ENCODE measurements at regions not wholly inside any gene's neighbourhood (a gene's known extent, or its start where the extent isn't known, plus 50 kb on each side); places are given as distances from the start of the nearest gene placed in this dataset.
"Not testable (repeated sequence)": the region's sequence is repeated elsewhere in the genome, so short reads cannot be mapped to it uniquely, and the experiment has no call there.

DNA sequence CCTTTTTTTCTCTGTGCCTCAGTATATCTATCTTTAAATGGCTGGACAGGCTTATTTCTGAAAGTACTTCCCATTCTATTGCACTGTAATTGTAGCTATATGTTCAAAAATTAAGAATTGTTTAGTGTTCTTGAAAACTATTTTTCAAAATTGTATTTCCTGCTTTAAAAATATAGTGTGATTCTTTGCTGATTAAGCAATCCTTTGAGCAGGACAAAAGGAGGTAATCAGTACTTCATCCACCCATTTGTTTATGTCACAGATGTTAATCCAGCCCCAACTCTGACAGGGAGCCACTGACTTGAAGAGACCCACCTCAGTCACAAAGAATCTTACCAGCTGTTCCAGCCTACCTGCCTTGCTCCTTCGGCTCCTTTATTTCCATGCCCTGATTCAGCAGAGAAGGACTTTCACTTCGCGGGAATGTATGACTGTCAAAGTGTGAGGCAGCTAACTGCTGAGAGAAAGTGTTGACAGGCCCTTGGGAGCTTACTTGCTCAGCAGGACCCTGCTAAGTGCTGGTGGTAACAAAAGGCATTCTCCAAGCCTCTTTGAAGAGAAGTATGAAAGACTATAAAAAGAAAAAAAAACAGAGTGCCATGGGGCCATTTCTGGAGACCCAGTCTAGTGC, 393.3 kb upstream of the CYRIA start:
- no peak for DNase-seq

DNA sequence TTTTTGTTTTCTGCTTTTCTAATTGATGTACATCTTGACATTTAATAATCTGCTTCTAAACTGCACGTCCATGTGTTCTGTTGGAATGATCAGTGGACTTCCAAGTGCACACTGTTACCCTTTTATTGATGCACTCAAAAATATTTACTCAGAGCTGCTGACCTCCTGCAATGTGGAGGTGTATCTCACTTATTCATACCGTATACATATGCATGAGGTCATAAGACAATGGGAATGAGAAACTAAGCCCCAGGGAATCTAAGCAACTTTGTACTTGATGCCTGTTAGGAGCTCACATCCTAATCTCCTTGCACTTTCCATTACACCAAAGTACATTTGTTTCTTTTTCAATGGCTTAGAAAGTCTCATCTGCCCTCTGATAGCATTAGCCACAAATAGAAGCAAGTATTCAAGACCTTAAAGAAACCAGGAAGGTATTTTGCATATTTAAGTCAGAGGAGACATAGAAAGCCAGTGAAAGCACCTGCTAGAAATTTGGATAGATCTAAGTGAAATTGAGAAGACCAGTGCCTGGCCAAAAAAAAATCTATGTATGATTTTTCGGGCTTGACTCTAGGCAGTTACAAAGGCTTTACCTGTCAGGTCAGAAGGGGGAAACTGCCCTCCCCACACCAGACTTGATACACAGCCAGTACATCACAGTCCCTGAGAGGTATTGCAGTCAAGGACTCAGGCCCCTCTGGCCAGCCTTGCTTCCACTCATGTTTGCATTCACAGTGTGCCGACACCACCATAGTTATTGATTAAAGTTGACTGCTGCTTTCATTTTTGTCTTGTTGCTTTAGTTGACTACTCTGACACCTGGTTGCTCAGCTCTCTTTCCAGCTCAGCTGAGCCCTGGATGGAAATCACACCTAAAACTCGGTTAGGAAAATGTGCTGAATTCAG, 391.7 kb upstream of the CYRIA start:
- DNase-seq, result no peak

DNA sequence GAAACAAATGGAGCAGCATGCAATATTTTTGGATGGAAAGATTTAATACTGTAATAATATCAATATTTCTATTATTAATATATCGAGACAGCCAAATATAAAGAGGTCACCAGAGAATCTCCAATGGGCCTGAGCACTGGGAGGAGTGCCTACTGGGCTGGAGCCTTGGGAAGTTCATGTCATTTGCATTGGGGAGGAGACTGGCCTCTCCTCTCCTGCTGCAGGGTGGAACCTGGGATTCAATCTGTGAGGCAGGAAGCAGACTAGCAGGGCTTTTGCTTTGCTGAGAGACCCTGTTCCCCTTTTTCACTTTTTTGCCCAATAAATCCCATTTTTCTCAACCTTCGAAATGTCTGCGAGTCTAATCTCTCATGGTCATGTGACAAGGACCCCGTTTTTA, 390.6 kb upstream of the CYRIA start:
- DNase-seq, result no peak

- DNase-seq, result no peak
Measured at GRCh38 chr2:17052001-17052400, 386.4 kb upstream of the CYRIA start.

DNA sequence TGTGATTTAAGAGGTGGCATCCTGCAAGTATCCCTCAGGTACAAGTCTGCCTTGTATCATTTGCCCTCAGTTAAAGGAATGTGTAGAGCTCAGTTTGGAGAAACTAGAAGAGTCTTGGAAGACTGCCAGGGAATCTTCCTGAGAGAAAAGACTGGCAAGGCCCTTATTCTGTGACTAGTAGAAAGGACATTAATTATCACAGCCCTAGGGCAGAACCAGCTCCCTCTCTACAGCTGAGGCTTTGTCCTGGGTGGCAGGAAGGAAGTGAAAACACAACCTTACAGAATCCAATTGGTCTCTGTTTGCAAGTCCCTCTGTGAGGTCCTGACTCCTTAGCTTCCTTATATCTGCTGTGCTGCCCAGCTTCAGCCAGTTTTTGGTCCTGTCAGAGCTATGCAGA, 385.9 kb upstream of the CYRIA start:
- no peak for DNase-seq

DNA sequence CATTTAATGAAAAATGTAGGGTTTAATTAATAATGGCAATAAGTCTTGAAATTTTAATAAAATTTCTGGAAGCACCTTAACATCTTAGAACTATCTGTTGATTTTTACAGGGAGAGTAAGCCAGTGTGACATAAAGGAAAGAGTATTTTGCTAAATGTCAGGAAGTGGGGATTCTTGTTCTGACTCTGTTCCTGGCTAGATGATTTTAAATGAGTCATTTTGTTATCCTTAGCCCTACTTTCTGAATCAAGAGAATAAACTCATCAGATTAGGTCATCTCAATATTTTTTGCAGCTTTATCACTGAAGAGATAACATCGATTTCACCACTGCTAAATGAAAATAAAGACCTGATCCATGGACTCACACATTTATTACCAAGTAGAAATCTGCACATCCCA, 377.5 kb upstream of the CYRIA start:
- peak; percentile 56 for DNase-seq

GRCh38 chr2:17036361-17036760, 370.7 kb upstream of the CYRIA start:
- DNase-seq, result no peak

DNA sequence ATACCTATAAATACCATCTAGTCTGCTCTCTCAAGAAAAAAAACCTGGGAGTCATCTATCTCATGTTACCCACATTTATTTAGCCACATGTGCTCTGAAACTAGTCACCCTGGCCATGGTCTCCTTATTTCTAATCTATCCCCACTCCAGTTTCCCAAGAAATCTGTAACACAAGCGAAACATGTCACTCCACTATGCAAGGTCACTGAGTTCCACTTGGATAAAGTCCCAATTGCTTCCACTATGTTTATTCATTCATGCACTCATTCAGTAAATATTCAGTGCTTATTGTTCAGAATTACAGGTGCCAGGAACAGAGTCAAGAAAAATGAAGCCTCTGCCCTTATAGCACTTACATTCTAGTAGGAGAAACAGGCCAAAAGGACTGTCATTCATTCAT, 369.4 kb upstream of the CYRIA start:
- DNase-seq, result peak; percentile 34

- DNase-seq, result no peak
Measured at GRCh38 chr2:17030047-17030446, 364.4 kb upstream of the CYRIA start.

GRCh38 chr2:17012297-17012696, 346.7 kb upstream of the CYRIA start:
- no peak for DNase-seq

- DNase-seq, result no peak
Measured at GRCh38 chr2:17010104-17010503, 344.5 kb upstream of the CYRIA start.

GRCh38 chr2:17000184-17000482, 334.5 kb upstream of the CYRIA start:
- DNase-seq, result no peak

DNA sequence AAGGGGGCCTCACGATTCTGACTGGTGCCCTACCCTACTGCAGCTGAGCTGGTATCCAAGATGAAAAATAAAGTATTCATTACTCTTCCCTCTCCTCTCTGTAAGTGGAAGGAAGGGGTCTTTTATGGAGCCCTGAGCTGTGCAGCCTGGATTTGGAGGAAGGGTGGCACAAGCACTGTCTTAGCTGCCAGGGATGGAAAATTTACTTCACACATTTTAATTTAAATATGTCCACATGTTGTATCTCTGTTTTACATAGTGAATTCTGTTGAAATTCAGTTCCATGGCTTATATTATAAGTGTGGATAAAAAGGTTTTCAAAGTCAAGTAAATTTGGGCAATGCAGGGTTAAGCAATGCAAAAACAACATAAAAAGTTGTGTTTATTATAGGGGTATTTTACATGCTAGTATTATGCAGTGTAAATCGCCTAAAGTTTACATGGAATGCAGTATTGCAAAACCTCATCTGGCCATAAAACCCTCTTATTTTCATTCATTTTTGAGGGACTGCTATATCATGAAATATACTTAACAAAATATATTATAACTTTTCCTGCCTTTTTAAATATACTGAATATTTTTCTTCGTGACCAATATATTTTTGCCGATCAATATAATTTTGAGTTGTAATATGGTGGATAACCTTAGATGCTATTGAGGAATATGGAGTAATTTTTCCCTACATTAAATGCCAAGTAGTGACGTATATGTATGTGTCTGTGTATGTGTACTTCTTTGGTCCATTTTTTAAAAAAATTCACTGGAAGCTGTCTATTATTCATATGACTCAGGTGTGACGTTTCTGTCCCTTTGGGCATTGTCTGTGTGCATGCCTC, 333.9 kb upstream of the CYRIA start:
- no peak for DNase-seq

- peak; percentile 28 for DNase-seq
Measured at GRCh38 chr2:16978301-16978700, 312.7 kb upstream of the CYRIA start.

DNA sequence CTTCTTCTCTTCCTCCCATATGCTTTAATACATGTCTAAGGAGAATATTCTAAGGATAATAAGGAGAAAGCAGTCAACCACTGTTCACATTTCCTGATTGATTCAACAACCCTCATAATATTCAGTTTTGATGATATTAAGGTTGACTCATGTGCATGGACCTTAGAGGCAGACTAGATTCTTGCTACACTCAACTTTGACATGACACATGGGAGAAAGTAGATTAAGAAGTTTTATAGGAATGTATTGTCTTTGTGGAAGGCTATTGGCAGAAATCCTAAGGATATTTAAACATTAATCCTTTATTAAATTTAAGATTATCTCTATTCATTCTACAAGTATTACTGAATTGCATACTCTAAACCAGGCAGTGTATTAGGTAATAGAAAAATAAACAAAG, 309.1 kb upstream of the CYRIA start:
- DNase-seq, result peak; percentile 36

DNA sequence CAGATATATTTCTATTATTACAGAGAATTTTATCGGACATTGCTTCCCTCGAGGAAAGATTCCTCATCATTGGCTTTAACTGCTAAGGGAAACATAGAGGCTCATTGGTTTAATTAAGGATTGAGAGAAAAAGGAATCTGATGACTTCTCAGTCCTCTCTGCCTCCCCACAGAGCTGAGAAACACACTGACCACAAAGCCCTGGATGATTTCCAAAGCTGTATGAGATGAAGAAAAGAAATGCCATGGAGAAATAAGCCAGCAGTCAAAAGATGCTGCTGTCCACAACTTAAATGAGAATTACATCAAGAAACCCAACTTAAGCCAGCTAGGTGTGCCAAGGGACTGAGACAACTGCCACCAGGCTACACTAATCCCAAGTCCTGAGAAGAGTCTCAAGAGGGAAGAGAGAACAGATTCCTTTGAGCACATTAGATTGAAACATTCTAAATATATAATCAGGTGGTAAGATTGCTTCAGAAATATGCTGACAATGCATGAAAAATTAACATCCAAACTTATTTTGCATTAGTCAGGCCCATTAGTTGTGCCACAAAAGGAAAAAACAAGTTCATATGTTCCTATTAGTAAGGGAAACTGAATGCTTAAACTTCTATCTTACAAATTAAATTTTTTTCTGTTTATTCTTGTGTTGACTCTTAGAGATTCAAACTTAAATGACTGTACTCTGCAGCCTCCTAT, 308.1 kb upstream of the CYRIA start:
- peak; percentile 84 for DNase-seq

- peak; percentile 49 for DNase-seq
Measured at GRCh38 chr2:16972276-16972675, 306.6 kb upstream of the CYRIA start.

- DNase-seq, result no peak
Measured at GRCh38 chr2:16971722-16972234, 306.1 kb upstream of the CYRIA start.

DNA sequence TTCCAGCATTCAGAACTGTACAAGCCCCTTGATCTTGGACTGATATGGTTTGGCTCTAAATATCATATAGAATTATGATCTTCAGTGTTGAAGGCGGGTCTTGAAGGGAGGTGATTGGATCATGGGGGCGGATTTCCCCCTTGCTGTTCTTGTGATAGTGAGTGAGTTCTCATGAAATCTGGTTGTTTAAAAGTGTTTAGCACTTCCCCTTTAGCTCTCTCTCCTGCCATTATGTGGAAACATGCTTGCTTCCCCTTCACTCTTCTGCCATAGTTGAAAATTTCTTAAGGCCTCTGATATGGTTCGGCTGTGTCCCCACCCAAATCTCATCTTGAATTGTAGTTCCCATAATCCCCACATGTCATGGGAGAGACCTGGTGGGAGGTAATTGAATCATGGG, 305.3 kb upstream of the CYRIA start:
- not testable (repeated sequence) for DNase-seq

DNA sequence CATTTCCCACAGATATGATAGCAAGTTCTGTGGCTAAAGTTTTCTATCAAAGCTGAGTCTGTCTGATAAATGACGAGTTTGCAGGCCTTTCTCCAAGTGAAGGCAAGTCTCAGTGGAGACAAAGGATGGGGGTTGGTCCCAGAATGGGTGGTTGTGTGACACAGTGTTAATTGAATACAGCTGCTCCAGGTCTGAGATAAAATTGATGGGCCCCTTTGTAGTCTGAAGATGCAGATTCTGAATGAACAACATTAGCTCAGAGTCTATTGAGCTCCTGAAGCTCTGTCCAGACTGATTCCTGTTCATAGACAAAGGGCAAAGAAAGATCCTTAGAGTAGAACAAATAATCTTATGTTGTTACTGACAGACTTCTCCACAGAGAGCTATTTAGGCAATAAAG, 296.9 kb upstream of the CYRIA start:
- DNase-seq, result peak; percentile 52

GRCh38 chr2:16960579-16960978, 294.9 kb upstream of the CYRIA start:
- DNase-seq, result no peak

DNA sequence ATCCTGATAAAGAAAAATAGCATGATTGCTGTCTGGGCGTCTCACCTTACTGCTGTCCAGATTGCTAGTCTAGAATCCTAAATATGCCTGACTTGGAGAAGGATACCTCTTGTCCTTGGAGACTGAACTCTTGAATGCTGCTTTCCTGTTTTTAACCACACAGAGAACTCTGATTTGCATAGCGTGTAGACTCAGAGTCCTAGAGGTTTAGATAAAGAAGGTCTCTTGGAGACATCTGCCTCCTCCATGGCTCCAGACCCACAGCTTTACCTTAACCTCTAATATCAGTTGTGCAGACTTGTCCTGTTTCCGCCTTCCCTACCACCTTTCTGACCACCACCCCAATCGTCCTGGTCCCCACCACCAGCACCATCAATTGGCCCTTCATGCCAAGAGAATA, 292.6 kb upstream of the CYRIA start:
- no peak for DNase-seq

- DNase-seq, result no peak
Measured at GRCh38 chr2:16952805-16953204, 287.2 kb upstream of the CYRIA start.

Measured in fibroblast of skin of right biceps (primary cell).